GM10248 (cell line): ENCODE measurements at regions not wholly inside any gene's neighbourhood (a gene's known extent, or its start where the extent isn't known, plus 50 kb on each side); places are given as distances from the start of the nearest gene placed in this dataset.
A peak's percentile ranks its signal among the peaks of the same experiment; 100 is the strongest.
"Not testable (repeated sequence)": the region's sequence is repeated elsewhere in the genome, so short reads cannot be mapped to it uniquely, and the experiment has no call there.

Experiments
- CTCF ChIA-PET: fragments of 300-600 bp; sonication (Branson Sonifier 250); formaldehyde crosslinking; extraction: SDS; loops from one replicate; lab custom pipeline; 2021; ENCODE audit warnings: antibody characterized with exemption; lab: Yijun Ruan, JAX
- POLR2A ChIA-PET: fragments of 350-650 bp; sonication (Branson Sonifier 250); formaldehyde crosslinking; extraction: SDS; loops from one replicate; lab custom pipeline; 2020; ENCODE audit warnings: antibody characterized with exemption; lab: Yijun Ruan, JAX
- DNase-seq: peaks from one replicate; pipeline ENCODE4 v3.0.0; 2012; ENCODE audit errors: extremely low spot score
- TF ChIP-seq, protein P1 (sequence below): IDR thresholded peaks from 2 replicates; pipeline ENCODE4 v1.5.1; 2012; ENCODE audit warnings: mild to moderate bottlenecking, low read depth; ENCODE audit errors: extremely low read depth, missing control alignments, control extremely low read depth

DNA sequence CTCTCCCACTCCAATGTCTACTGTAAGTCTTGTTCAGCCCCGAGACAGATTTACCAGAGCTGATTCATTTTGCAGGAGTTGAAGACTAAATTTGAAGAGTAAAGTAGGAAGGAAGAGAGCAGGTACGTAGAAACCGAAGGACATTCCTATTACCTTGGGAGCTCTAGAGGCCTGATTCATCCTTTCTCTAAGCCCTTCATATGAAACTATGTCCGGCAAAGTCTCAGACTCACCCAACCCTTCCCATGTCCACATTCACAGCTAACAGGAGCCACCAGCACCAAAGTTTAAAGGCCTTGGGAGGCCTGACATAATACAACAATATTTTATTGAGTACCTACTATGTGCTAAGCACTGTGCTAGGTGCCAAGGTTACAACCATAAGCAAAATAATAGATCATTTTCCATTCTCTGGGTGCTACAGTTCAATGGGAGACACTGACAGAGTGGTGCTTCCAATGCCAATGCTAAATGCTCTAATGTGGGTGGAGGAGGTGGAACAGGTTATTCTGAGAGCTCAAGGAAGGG is 86.6 kb downstream of the PHLDA1 start:
- ChIA-PET POLR2A (no interaction called here), CTCF (no interaction called here)
- DNase-seq: no peak

DNA sequence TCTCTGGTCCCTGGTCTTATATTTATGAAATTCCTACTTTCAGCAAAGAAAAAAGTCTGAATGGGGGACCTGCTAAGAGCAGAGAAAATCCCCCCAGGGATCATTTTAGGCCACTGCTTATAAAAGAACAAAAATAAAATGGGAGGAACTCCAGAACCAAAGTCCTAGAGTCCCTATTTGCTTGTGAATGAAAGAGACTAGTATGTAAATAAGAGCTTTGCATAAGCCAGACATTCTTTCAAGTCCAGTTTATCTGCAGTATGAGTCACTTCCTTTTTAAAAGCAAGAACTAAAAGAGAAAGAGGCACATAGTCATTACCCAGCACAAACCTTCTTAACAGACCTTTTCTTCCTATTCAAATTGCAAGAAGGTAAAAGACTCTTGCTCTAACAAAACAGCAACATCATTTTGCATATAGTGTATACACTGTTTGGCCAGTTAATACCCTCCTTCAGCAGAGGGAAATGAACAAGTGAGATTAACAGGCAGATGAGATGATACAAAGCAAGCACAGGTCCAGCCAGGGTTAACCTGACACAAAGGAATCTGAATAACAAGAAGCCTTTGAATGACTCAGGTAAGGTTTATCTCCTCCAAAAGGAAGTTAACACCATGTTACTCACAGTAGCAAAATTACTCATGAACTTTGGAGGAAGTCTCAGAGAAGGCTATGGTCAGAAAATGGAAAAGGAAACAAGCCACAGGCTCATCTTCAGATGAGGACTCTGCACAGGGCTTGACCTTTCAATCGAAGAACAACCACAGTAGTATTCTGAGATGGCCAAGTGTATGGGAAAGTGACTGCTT is 87.3 kb downstream of the PHLDA1 start:
- TF ChIP-seq, protein P1, sequence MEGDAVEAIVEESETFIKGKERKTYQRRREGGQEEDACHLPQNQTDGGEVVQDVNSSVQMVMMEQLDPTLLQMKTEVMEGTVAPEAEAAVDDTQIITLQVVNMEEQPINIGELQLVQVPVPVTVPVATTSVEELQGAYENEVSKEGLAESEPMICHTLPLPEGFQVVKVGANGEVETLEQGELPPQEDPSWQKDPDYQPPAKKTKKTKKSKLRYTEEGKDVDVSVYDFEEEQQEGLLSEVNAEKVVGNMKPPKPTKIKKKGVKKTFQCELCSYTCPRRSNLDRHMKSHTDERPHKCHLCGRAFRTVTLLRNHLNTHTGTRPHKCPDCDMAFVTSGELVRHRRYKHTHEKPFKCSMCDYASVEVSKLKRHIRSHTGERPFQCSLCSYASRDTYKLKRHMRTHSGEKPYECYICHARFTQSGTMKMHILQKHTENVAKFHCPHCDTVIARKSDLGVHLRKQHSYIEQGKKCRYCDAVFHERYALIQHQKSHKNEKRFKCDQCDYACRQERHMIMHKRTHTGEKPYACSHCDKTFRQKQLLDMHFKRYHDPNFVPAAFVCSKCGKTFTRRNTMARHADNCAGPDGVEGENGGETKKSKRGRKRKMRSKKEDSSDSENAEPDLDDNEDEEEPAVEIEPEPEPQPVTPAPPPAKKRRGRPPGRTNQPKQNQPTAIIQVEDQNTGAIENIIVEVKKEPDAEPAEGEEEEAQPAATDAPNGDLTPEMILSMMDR: no peak
- POLR2A ChIA-PET: no interaction called here
- DNase-seq: peak; percentile 48
- CTCF ChIA-PET: interaction anchor here (1.2 kb wide), 1 partner anchor 87 kb away, joined by 5 read pairs; the partner anchor contains the start of gene PHLDA1

More for the DNA sequence above, 86.6 kb downstream of the PHLDA1 start:
- TF ChIP-seq, protein P1: no peak

DNA sequence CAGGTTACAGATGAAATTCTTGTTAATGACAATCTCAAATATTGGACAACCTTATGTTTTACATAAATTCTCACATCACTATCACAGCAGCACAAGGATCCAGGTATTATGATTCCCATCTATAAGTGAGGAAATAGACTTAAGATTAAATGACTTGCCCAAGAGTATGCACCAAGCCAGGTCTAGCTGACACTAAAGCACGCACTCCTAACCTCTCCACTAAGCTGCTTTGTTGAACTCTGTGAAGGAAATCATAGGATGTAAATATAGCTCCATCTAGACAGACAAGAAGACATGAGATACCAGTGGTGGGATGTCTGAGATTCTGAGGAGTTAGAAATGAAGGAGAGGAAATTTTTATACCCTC is 87.9 kb downstream of the PHLDA1 start:
- DNase-seq: no peak
- ChIA-PET CTCF (interaction anchor here (1.2 kb wide), 1 partner anchor 88 kb away, joined by 5 read pairs; the partner anchor contains the start of gene PHLDA1), POLR2A (no interaction called here)
- TF ChIP-seq, protein P1: no peak

DNA sequence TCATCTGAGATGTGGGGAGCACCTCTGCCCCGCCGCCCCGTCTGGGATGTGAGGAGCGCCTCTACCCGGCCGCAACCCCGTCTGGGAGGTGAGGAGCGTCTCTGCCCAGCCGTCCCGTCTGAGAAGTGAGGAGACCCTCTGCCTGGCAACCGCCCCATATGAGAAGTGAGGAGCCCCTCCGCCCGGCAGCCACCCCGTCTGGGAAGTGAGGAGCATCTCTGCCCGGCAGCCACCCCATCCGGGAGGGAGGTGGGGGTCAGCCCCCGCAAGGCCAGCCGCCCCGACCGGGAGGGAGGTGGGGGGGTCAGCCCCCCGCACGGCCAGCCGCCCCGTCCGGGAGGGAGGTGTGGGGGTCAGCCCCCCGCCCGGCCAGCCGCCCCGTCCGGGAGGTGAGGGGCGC is 89.9 kb downstream of the PHLDA1 start:
- POLR2A ChIA-PET, DNase-seq, CTCF ChIA-PET: not testable (repeated sequence)

DNA sequence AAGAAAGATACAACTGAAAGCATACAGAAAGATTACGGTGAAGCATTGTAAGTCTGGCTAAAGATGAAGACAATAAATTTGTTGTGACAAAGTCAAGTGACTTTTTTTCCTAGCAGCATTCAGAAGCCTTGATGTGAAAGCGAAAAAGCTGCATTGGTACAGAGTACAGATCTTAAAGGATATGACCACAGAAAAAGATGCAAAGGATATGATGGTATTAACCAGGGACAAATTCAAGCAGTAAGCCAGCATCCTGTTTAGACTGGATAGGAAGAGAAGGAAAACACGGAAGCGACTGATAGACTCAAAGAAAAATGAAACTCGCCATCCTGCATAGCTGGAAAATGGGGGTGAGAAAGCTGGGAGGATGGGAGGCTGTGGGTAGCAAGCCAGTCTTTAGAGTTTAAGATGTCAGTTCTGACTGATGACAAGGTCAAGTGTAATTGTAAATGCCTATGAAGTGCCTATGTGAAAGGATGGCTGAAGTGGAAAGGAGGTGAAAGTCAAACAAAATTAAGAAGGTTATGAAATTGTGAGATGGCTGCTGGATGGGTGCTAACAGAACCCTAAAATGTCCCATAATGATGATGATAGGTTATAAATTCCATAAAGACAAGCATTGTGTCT is 92.4 kb downstream of the PHLDA1 start:
- POLR2A ChIA-PET: no interaction called here
- TF ChIP-seq, protein P1: no peak
- DNase-seq: no peak
- CTCF ChIA-PET: no interaction called here

DNA sequence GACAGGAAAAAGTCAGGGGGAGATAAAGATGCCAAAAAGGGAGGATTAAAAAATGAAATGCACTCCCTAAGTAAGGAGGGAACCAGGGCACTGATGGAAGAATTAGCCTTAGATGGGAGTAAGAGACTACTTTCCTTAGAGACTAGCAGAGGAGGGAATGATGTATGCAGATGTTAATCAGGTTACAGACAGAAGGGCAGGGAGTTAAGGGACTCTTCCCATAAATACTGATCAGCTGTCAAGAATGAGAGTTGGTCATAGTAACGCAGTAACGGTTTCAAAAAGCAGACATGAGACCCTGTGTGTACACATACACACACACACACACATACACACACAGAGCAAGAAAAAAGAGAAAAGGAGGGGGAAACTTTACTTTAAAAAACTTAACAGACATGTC is 93.4 kb downstream of the PHLDA1 start:
- TF ChIP-seq, protein P1: no peak
- ChIA-PET CTCF (interaction anchor here (1.9 to 2.0 kb wide), 2 partner anchors 11 to 411 kb away, joined by 5 to 7 read pairs; no protein-coding TSS in a partner anchor), POLR2A (no interaction called here)
- no peak for DNase-seq
